Osteoblast (primary cell): ENCODE measurements at regions not wholly inside any gene's neighbourhood (a gene's known extent, or its start where the extent isn't known, plus 50 kb on each side); places are given as distances from the start of the nearest gene placed in this dataset.
A peak's percentile ranks its signal among the peaks of the same experiment; 100 is the strongest.

Experiments
- DNase-seq: peaks from one replicate; pipeline ENCODE4 v3.0.0; 2011; ENCODE audit warnings: low spot score, mixed read lengths; ENCODE audit not compliant: insufficient read length; ENCODE audit errors: missing footprints
- H2AFZ ChIP-seq: 2 replicates; pipeline ENCODE4 v1.6.0; 2011; ENCODE audit warnings: mild to moderate bottlenecking, low read length
- H3K27ac ChIP-seq: 2 replicates; pipeline ENCODE4 v1.5.1; 2011; ENCODE audit warnings: mild to moderate bottlenecking, low read depth, low read length, moderate library complexity
- H3K27me3 ChIP-seq: 2 replicates; pipeline ENCODE4 v1.6.0; 2012; ENCODE audit warnings: mild to moderate bottlenecking, control low read depth, inconsistent platforms, low read length, moderate library complexity; ENCODE audit not compliant: insufficient read depth
- H3K36me3 ChIP-seq: 2 replicates; pipeline ENCODE4 v1.5.1; 2011; ENCODE audit warnings: mild to moderate bottlenecking, low read length, control low read depth, moderate library complexity; ENCODE audit not compliant: insufficient read depth
- H3K4me1 ChIP-seq: 2 replicates; pipeline ENCODE4 v1.5.1; 2011; ENCODE audit warnings: mild to moderate bottlenecking, low read length, control low read depth, moderate library complexity; ENCODE audit not compliant: insufficient read depth
- H3K4me2 ChIP-seq: 2 replicates; pipeline ENCODE4 v1.6.0; 2011; ENCODE audit warnings: mild to moderate bottlenecking, low read length; ENCODE audit not compliant: insufficient read depth
- H3K4me3 ChIP-seq: fragments of 200-600 bp; sonication (generic); 3 replicates; pipeline ENCODE4 v1.5.1; 2012; ENCODE audit warnings: mild to moderate bottlenecking, low read length, inconsistent platforms; ENCODE audit not compliant: insufficient read depth
- H3K79me2 ChIP-seq: 2 replicates; pipeline ENCODE4 v1.6.0; 2012; ENCODE audit warnings: mild to moderate bottlenecking, low read length, control low read depth, inconsistent platforms; ENCODE audit not compliant: insufficient read depth
- H3K9me3 ChIP-seq: 2 replicates; pipeline ENCODE4 v1.5.1; 2011; ENCODE audit warnings: low read depth, low read length, control low read depth
- H4K20me1 ChIP-seq: 2 replicates; pipeline ENCODE4 v1.6.0; 2012; ENCODE audit warnings: mild to moderate bottlenecking, low read length, control low read depth; ENCODE audit not compliant: insufficient read depth
- CTCF ChIP-seq: IDR thresholded peaks from 2 replicates; pipeline ENCODE4 v1.5.1; 2011; ENCODE audit warnings: mild to moderate bottlenecking, low read depth, low read length, moderate library complexity; ENCODE audit errors: extremely low read depth

GRCh38 chr10:111543854-111544253 is 467.0 kb downstream of the ADRA2A start:
- H3K27me3 ChIP-seq, result no peaks in the 10 kb centered on the region
- H3K4me1 ChIP-seq, result no peaks in the 10 kb centered on the region
- H4K20me1 ChIP-seq, result no peaks in the 10 kb centered on the region
- no peaks in the 10 kb centered on the region for H3K79me2 ChIP-seq
- no peak overlapping the region for H3K27ac ChIP-seq
- no peak overlapping the region for H3K4me2 ChIP-seq
- H3K36me3 ChIP-seq, result no peaks in the 10 kb centered on the region
- no peak overlapping the region for H2AFZ ChIP-seq
- no peak for TF ChIP-seq CTCF
- H3K9me3 ChIP-seq, result no peaks in the 10 kb centered on the region
- no peak overlapping the region for H3K4me3 ChIP-seq
- DNase-seq, result no peak

GRCh38 chr10:111545861-111546605 is 469.2 kb downstream of the ADRA2A start:
- TF ChIP-seq CTCF, result no peak
- Histone ChIP-seq H3K9me3 (no peaks in the 10 kb centered on the region), H4K20me1 (no peaks in the 10 kb centered on the region), H3K36me3 (no peaks in the 10 kb centered on the region), H3K79me2 (no peaks in the 10 kb centered on the region), H3K27ac (no peak overlapping the region), H3K27me3 (no peaks in the 10 kb centered on the region), H3K4me3 (no peak overlapping the region), H3K4me2 (no peak overlapping the region), H2AFZ (no peak overlapping the region), H3K4me1 (no peaks in the 10 kb centered on the region)
- no peak for DNase-seq

- DNase-seq, result no peak
- H3K27ac ChIP-seq, result no peak overlapping the region
- H3K79me2 ChIP-seq, result no peaks in the 10 kb centered on the region
- no peaks in the 10 kb centered on the region for H3K27me3 ChIP-seq
- H3K4me2 ChIP-seq, result no peak overlapping the region
- no peak overlapping the region for H2AFZ ChIP-seq
- no peaks in the 10 kb centered on the region for H3K4me1 ChIP-seq
- no peak overlapping the region for H3K4me3 ChIP-seq
- no peaks in the 10 kb centered on the region for H3K9me3 ChIP-seq
- H4K20me1 ChIP-seq, result no peaks in the 10 kb centered on the region
- no peaks in the 10 kb centered on the region for H3K36me3 ChIP-seq
- TF ChIP-seq CTCF, result no peak
These were observed 471.4 kb downstream of the ADRA2A start for GRCh38 chr10:111548084-111548726.

GRCh38 chr10:111551001-111551400 is 474.2 kb downstream of the ADRA2A start:
- H3K36me3 ChIP-seq, result no peaks in the 10 kb centered on the region
- H4K20me1 ChIP-seq, result no peaks in the 10 kb centered on the region
- H3K4me2 ChIP-seq, result no peak overlapping the region
- H3K4me1 ChIP-seq, result no peaks in the 10 kb centered on the region
- no peak overlapping the region for H3K4me3 ChIP-seq
- DNase-seq, result peak; percentile 9
- no peaks in the 10 kb centered on the region for H3K9me3 ChIP-seq
- no peaks in the 10 kb centered on the region for H3K79me2 ChIP-seq
- no peak for TF ChIP-seq CTCF
- no peaks in the 10 kb centered on the region for H3K27me3 ChIP-seq
- H3K27ac ChIP-seq, result no peak overlapping the region
- no peak overlapping the region for H2AFZ ChIP-seq
